COR-L47 (cell line): ENCODE measurements at regions not wholly inside any gene's neighbourhood (a gene's known extent, or its start where the extent isn't known, plus 50 kb on each side); places are given as distances from the start of the nearest gene placed in this dataset.
A peak's percentile ranks its signal among the peaks of the same experiment; 100 is the strongest.
"Not testable (repeated sequence)": the region's sequence is repeated elsewhere in the genome, so short reads cannot be mapped to it uniquely, and the experiment has no call there.

ENCODE experiments used
- DNase-seq: peaks from one replicate; lab custom pipeline; 2025; lab: John Stamatoyannopoulos, UW

GRCh38 chr6:27161115-27161514 lies 86.4 kb upstream of the PRSS16 start:
- no peak for DNase-seq

- DNase-seq: no peak
Observed at GRCh38 chr6:27161603-27161945, 85.9 kb upstream of the PRSS16 start.

GRCh38 chr6:27161946-27162603 lies 85.4 kb upstream of the PRSS16 start:
- DNase-seq: peak; percentile 47

DNA sequence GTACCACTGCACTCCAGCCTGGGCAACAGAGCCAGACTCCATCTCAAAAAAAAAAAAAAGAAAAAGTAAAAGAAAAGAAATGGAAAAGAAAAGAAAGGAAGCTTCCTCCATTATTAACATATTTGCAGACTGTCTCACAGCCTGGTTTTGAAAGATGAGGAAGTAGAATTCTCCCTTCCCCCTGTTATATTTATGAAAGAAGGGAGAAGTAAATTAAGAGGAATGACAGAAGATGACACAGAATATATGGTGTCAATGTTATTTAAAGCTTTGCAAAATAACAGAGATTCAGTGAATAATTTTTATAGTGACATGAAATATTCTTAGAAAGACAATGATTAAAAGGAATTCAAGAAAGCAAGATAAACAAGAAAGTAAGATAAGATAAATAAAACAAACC lies 83.7 kb upstream of the PRSS16 start:
- no peak for DNase-seq

DNA sequence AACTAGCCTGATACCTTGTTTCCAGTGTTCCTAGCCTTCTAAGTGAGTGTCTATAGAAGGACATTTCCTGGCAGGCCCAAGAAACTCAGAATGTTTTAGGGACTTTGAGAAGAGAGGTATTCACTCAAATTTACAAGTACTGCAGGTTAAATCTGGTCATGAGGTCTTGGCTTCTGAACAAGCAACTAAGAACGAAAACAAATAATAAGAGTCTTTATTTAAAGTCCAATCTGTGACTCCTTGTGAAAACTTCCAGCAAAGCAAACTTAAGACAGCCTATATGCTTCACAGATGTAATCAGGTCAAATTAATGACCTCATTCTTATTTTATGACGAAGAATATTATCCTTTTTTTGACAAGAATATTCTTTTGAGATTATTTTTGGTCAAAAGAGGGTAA lies 79.4 kb upstream of the PRSS16 start:
- no peak for DNase-seq

GRCh38 chr6:27168586-27169443 lies 78.7 kb upstream of the PRSS16 start:
- DNase-seq: no peak

GRCh38 chr6:27172524-27173231 lies 74.8 kb upstream of the PRSS16 start:
- not testable (repeated sequence) for DNase-seq

GRCh38 chr6:27173232-27173601 lies 74.3 kb upstream of the PRSS16 start:
- not testable (repeated sequence) for DNase-seq

DNA sequence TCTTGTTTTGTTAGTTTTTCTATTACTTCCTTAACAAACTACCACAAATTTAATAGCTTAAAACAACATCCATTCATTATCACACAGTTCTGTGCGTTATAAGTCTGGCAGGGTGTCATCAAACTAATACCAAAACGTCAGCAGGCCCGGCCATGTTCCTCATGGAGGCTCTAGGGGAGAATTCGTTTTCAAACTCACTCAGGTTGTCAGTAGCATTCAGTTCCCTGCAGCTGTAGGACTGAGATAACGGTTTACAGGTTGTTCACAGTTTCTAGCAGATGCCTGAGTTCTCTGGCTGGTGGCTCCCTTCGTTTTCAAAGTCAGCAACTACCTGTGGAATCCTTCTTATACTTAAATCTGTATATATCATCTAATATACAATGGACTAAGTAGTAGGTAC lies 72.5 kb upstream of the PRSS16 start:
- no peak for DNase-seq

DNA sequence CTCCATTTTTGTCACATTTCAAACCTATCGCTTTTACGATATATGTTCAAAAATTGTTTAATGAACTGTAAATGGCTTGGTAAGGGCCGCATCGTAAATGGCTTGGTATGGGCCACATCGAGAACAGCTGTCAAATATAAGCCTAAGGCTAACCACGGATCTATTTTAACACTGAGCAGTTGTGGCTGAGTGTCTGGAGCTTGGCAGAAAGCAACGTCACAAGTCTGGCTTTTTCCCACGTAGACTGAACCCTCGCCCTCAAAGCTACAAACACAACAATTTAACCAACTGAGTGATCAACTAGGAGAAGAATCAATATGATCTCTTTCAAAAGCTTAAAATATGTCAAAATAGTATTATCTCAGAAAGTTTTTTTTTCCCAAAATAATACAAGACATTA lies 71.4 kb upstream of the PRSS16 start:
- DNase-seq: no peak

DNA sequence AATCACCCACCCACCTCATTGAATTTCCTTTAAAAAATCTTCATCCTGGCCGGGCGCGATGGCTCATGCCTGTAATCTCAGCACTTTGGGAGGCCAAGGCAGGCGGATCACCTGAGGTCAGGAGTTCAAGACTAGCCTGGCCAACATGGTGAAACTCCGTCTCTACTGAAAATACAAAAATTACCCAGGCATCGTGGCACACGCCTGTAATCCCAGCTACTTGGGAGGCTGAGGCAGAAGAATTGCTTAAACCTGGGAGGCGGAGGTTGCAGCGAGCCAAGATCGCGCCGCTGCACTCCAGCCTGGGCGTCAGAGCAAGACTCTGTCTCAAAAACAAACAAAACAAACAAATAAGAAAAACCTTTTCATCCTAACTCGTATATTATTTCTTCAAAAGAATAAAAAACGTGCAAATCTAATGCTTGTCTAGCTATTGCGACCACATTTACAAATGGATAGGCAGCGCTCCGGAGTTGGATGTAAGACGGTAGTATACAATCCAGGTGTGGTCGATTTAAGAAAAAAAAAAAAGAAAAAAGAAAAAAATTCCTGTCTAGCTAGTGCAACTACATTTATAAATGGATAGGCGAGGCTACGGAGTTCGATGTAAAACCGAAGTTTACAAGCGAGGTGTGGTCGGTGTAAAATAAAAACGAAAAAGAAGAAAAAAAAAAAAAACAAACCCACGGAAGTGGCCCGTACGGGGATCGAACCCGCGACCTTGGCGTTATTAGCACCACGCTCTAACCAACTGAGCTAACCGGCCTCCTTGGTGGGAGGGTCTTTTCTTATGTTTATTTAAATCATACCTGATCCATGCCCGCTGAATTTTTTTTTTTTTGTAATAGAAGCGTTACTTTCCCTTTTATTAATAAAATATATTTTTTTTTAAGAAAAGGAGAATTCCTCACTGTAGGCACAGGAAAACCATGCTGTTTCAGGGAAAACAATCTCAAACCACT lies 70.7 kb upstream of the PRSS16 start:
- DNase-seq: peak; percentile 27

- peak; percentile 71 for DNase-seq
Observed at GRCh38 chr6:27177485-27178406, 69.8 kb upstream of the PRSS16 start.

GRCh38 chr6:27178407-27178730 lies 69.1 kb upstream of the PRSS16 start:
- no peak for DNase-seq

GRCh38 chr6:27178860-27179259 lies 68.6 kb upstream of the PRSS16 start:
- DNase-seq: no peak

DNA sequence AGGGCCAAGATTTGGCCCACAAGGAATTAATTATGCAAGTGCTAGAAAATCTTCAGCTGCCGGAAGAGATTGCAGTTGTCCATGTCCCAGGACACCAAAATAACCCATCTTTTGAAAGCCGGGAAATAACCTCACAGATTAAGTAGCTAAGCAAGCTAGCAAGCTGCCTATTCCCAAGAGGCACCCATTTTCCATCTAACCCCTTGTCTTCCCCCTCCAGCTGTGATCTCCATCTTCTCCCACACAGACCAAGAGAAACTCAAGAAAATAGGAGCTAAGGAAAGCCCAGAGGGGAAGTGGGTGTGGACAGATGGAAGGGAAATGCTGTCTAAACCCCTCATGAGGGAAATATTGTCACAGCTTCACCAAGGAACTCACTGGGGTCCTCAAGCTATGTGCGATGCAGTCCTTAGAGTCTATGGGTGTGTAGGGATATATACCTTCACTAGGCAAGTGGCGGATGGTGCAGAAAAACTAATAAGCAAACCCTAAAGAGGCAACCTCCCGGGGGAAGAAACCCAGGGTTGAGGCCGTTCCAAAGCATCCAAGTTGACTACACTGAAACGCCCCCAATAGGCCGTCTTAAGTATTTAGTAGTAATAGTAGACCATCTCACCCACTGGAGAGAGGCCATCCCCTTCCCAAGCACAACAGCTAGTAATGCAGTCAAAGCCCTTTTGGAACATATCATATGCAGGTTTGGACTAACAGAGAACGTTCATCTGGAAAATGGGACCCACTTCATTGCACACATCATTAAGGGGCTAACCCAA lies 64.3 kb upstream of the PRSS16 start:
- DNase-seq: no peak

DNA sequence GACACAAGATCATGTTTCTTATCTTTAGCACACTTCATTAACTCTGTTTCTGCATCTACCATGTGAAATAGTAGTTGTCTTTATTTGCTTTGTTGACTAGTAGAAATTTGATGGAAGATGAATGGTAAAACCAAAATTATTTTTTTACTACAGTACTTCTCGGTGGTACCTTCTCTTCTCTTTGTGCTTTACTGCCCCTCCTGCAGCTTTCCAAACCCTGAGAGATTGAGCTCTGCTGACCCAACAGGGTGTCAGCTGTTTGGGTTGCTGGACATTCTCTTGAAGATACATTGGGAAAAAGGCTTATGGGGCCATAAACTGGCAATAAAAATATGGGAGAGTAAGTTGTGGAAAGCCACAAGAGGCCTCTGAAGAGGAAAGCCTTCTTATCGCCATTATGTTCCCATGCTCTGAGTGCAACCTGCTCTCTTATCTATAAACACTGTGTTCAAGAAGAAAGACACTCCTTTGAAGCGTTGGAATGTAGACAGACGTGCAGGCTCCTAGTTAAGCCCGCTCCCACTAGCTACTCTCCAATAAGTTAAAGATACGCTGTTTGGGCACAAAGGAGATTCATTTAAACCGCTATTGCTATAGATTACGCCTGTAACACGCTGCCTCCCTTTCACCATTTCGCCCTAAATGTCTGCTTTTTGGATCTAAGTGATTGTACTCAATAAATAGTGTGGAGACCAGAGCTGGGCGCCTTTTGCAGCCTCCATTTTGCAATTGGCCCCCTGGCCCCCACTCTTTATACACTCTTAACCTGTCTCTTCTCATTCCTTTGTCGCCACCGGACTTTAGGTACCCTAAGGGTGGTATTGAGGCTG lies 60.1 kb upstream of the PRSS16 start:
- no peak for DNase-seq

- no peak for DNase-seq
Observed at GRCh38 chr6:27188061-27188884, 59.2 kb upstream of the PRSS16 start.

GRCh38 chr6:27188885-27189418 lies 58.5 kb upstream of the PRSS16 start:
- DNase-seq: peak; percentile 57
